Transverse colon (tissue), 3 donors: ENCODE measurements at regions not wholly inside any gene's neighbourhood (a gene's known extent, or its start where the extent isn't known, plus 50 kb on each side); places are given as distances from the start of the nearest gene placed in this dataset.

ENCODE experiments used
- POLR2A ChIP-seq: fragments of 450-650 bp; IDR thresholded peaks from one replicate; pipeline ENCODE4 v1.6.1; 2016; ENCODE audit warnings: antibody characterized with exemption, mild to moderate bottlenecking, moderate library complexity
- POLR2AphosphoS5 ChIP-seq, 3 donors: sonication (generic); formaldehyde crosslinking; IDR thresholded peaks; one replicate each; pipeline ENCODE4 v1.6.1; 2016; ENCODE audit warnings: antibody characterized with exemption in 3 of 3

GRCh38 chr7:9302436-9302835, 869.0 kb downstream of the NXPH1 start:
- TF ChIP-seq POLR2A (no peak), POLR2AphosphoS5 (IDR thresholded peaks at IDR 0.05) (no peak)
